HEK293 (cell line): ENCODE measurements at regions not wholly inside any gene's neighbourhood (a gene's known extent, or its start where the extent isn't known, plus 50 kb on each side); places are given as distances from the start of the nearest gene placed in this dataset.

Source experiments
- CTCF ChIA-PET: fragments of 350-600 bp; formaldehyde crosslinking; extraction: SDS; loops from one replicate; lab custom pipeline; 2021; ENCODE audit warnings: antibody characterized with exemption; lab: Yijun Ruan, JAX
- POLR2A ChIA-PET: fragments of 300-600 bp; formaldehyde crosslinking; extraction: SDS; loops from one replicate; lab custom pipeline; 2020; ENCODE audit warnings: antibody characterized with exemption, inconsistent platforms; lab: Yijun Ruan, JAX
- H3K27ac ChIP-seq: fragments of 200-500 bp; sonication (Bioruptor generic); 2 replicates; pipeline ENCODE4 v1.5.1; 2014; ENCODE audit warnings: low read depth, low read length, control low read depth, inconsistent platforms; ENCODE audit errors: extremely low read depth
- H3K36me3 ChIP-seq, 2 experiments: fragments of 200-500 bp in 1 of 2; sonication (Bioruptor generic) in 1 of 2; 1 replicate in 1 of 2; 2 replicates in 1 of 2; pipeline ENCODE4 v1.5.1; 2014 to 2017; ENCODE audit warnings: inconsistent platforms in 2 of 2, low read length in 2 of 2; ENCODE audit not compliant: control insufficient read depth in 2 of 2, insufficient read depth in 1 of 2
- H3K4me1 ChIP-seq: fragments of 200-500 bp; sonication (Bioruptor generic); 2 replicates; pipeline ENCODE4 v1.5.1; 2014; ENCODE audit warnings: mild to moderate bottlenecking, low read length, inconsistent platforms; ENCODE audit not compliant: control insufficient read depth, insufficient read depth
- H3K4me3 ChIP-seq: 2 replicates; pipeline ENCODE4 v1.5.1; 2011; ENCODE audit warnings: low read depth, mild to moderate bottlenecking, control low read depth, low read length, moderate library complexity
- H3K9me3 ChIP-seq: fragments of 200-500 bp; sonication (Bioruptor generic); 2 replicates; pipeline ENCODE4 v1.5.1; 2014; ENCODE audit warnings: low read depth, low read length, inconsistent platforms; ENCODE audit not compliant: control insufficient read depth, insufficient read depth
- GLI2 ChIP-seq: fragments of 450-650 bp; formaldehyde crosslinking; IDR thresholded peaks from 2 replicates; pipeline ENCODE4; 2017; ENCODE audit warnings: missing biosample characterization, missing genetic modification characterization, low read depth, borderline replicate concordance
- GLIS1 ChIP-seq: fragments of 450-650 bp; formaldehyde crosslinking; IDR thresholded peaks from 2 replicates; pipeline ENCODE4 v1.5.1; 2016; ENCODE audit warnings: missing biosample characterization, missing genetic modification characterization
- HOXD13 ChIP-seq: sonication (generic); formaldehyde crosslinking; IDR thresholded peaks from 2 replicates; pipeline ENCODE4 v1.8.0; 2022; ENCODE audit warnings: missing genetic modification reagents, borderline replicate concordance
- IKZF3 ChIP-seq: fragments of 450-650 bp; IDR thresholded peaks from 2 replicates; pipeline ENCODE4 v1.5.0; 2018; ENCODE audit warnings: missing biosample characterization, mild to moderate bottlenecking, missing genetic modification characterization, moderate library complexity
- OVOL3 ChIP-seq: fragments of 450-650 bp; formaldehyde crosslinking; IDR thresholded peaks from 2 replicates; pipeline ENCODE4 v1.5.1; 2016; ENCODE audit warnings: missing biosample characterization, missing genetic modification characterization
- PRDM1 ChIP-seq: fragments of 450-650 bp; formaldehyde crosslinking; IDR thresholded peaks from 2 replicates; pipeline ENCODE4; 2016; ENCODE audit warnings: missing biosample characterization, missing genetic modification characterization
- PRDM2 ChIP-seq: fragments of 450-650 bp; formaldehyde crosslinking; IDR thresholded peaks from 2 replicates; pipeline ENCODE4 v1.5.1; 2016; ENCODE audit warnings: missing biosample characterization, missing genetic modification characterization, borderline replicate concordance
- REST ChIP-seq: fragments of 450-650 bp; formaldehyde crosslinking; IDR thresholded peaks from 2 replicates; pipeline ENCODE4 v1.5.1; 2016; ENCODE audit warnings: missing biosample characterization, missing genetic modification characterization
- ZBTB6 ChIP-seq: fragments of 450-650 bp; formaldehyde crosslinking; IDR thresholded peaks from 2 replicates; pipeline ENCODE4 v1.5.1; 2017; ENCODE audit warnings: missing biosample characterization, missing genetic modification characterization
- ZBTB7A ChIP-seq: fragments of 450-650 bp; formaldehyde crosslinking; IDR thresholded peaks from 2 replicates; pipeline ENCODE4 v1.5.1; 2016; ENCODE audit warnings: low read depth, missing biosample characterization, missing genetic modification characterization
- ZNF10 ChIP-seq: fragments of 450-650 bp; formaldehyde crosslinking; IDR thresholded peaks from 2 replicates; pipeline ENCODE4 v1.5.1; 2017; ENCODE audit warnings: missing biosample characterization, missing genetic modification characterization
- ZNF174 ChIP-seq: fragments of 450-650 bp; formaldehyde crosslinking; IDR thresholded peaks from 2 replicates; pipeline ENCODE4 v1.5.0; 2017; ENCODE audit warnings: missing biosample characterization, mild to moderate bottlenecking, missing genetic modification characterization
- ZNF19 ChIP-seq: fragments of 450-650 bp; formaldehyde crosslinking; IDR thresholded peaks from 2 replicates; pipeline ENCODE4; 2016; ENCODE audit warnings: missing biosample characterization, missing genetic modification characterization, low read depth
- ZNF2 ChIP-seq: fragments of 450-650 bp; formaldehyde crosslinking; IDR thresholded peaks from 2 replicates; pipeline ENCODE4 v1.5.1; 2016; ENCODE audit warnings: missing biosample characterization, missing genetic modification characterization
- ZNF239 ChIP-seq: fragments of 450-650 bp; formaldehyde crosslinking; IDR thresholded peaks from 2 replicates; pipeline ENCODE4 v1.5.1; 2016; ENCODE audit warnings: missing biosample characterization, missing genetic modification characterization
- ZNF302 ChIP-seq: fragments of 450-650 bp; formaldehyde crosslinking; IDR thresholded peaks from 2 replicates; pipeline ENCODE4 v1.5.1; 2016; ENCODE audit warnings: missing biosample characterization, missing genetic modification characterization, low read depth
- ZNF404 ChIP-seq: fragments of 450-650 bp; formaldehyde crosslinking; IDR thresholded peaks from 2 replicates; pipeline ENCODE4 v1.5.1; 2017; ENCODE audit warnings: missing biosample characterization, missing genetic modification characterization
- ZNF426 ChIP-seq: fragments of 450-650 bp; formaldehyde crosslinking; IDR thresholded peaks from 2 replicates; pipeline ENCODE4 v1.5.1; 2017; ENCODE audit warnings: missing biosample characterization, missing genetic modification characterization, mild to moderate bottlenecking, inconsistent platforms, moderate library complexity
- ZNF558 ChIP-seq: fragments of 450-650 bp; formaldehyde crosslinking; IDR thresholded peaks from 2 replicates; pipeline ENCODE4 v1.5.1; 2016; ENCODE audit warnings: missing biosample characterization, missing genetic modification characterization
- ZNF623 ChIP-seq: fragments of 450-650 bp; formaldehyde crosslinking; IDR thresholded peaks from 2 replicates; pipeline ENCODE4 v1.5.1; 2016; ENCODE audit warnings: missing biosample characterization, missing genetic modification characterization
- ZNF645 ChIP-seq: fragments of 450-650 bp; formaldehyde crosslinking; IDR thresholded peaks from 2 replicates; pipeline ENCODE4; 2016; ENCODE audit warnings: missing biosample characterization, missing genetic modification characterization
- ZNF654 ChIP-seq: fragments of 450-650 bp; formaldehyde crosslinking; IDR thresholded peaks from 2 replicates; pipeline ENCODE4 v1.5.1; 2016; ENCODE audit warnings: low read depth, missing biosample characterization, missing genetic modification characterization
- ZSCAN23 ChIP-seq: fragments of 450-650 bp; formaldehyde crosslinking; IDR thresholded peaks from 2 replicates; pipeline ENCODE4 v1.5.1; 2016; ENCODE audit warnings: missing biosample characterization, missing genetic modification characterization

GRCh38 chr11:109939166-109939810 is 153.9 kb upstream of the ZC3H12C start (continued):
- TF ChIP-seq ZBTB6: peak; percentile 24; the same call in 1 of the 2 replicates
- no peak for TF ChIP-seq ZNF239 (tag by site-specific recombination)
- TF ChIP-seq ZNF654: peak; percentile 82
- TF ChIP-seq HOXD13 (CRISPR knock-in tag): no peak
- no peak for TF ChIP-seq ZBTB7A (tag by site-specific recombination)
- TF ChIP-seq ZNF404 (tag by site-specific recombination): no peak
- no peak for TF ChIP-seq ZNF623 (tag by site-specific recombination)
- no peak for TF ChIP-seq ZNF426 (tag by site-specific recombination)
- no peak for TF ChIP-seq PRDM1 (tag by site-specific recombination)
- TF ChIP-seq ZNF19 (tag by site-specific recombination): no peak
- TF ChIP-seq GLIS1 (tag by site-specific recombination): no peak
- TF ChIP-seq GLI2 (tag by site-specific recombination): no peak
- no peak for TF ChIP-seq IKZF3
- no peak for TF ChIP-seq ZNF645 (tag by site-specific recombination)
- no peak for TF ChIP-seq REST (tag by site-specific recombination)

GRCh38 chr11:109940816-109941215 is 152.4 kb upstream of the ZC3H12C start:
- no peak overlapping the region for H3K27ac ChIP-seq
- no peak overlapping the region for H3K4me3 ChIP-seq
- no peaks in the 10 kb centered on the region for H3K4me1 ChIP-seq
- ChIA-PET POLR2A (no interaction called here), CTCF (interaction anchor here (0.7 to 6.0 kb wide), 7 partner anchors 89 to 657 kb away, joined by 3 to 71 read pairs (median 3); no protein-coding TSS in a partner anchor)
- H3K36me3 ChIP-seq: no peaks in the 10 kb centered on the region
- TF ChIP-seq GLIS1 (tag by site-specific recombination) (no peak), ZNF302 (tag by site-specific recombination) (no peak), ZSCAN23 (tag by site-specific recombination) (no peak), OVOL3 (tag by site-specific recombination) (no peak), ZNF558 (tag by site-specific recombination) (no peak), ZNF2 (tag by site-specific recombination) (no peak), ZNF10 (tag by site-specific recombination) (no peak), PRDM2 (no peak), ZNF174 (tag by site-specific recombination) (no peak)
- H3K9me3 ChIP-seq: no peaks in the 10 kb centered on the region
